Left ventricle myocardium superior (tissue), 1 donor: ENCODE measurements at regions not wholly inside any gene's neighbourhood (a gene's known extent, or its start where the extent isn't known, plus 50 kb on each side); places are given as distances from the start of the nearest gene placed in this dataset.

Experiments used
- ATAC-seq: fragments of 200-7000 bp; cut with Tn5 transposase; one replicate; pipeline ENCODE4 v1.9.1; 2020; ENCODE audit warnings: mild to moderate bottlenecking, moderate library complexity
- DNase-seq: peaks from one replicate; pipeline ENCODE4 v3.0.0-alpha.2; 2020
- intact Hi-C: fragments of 100-400 bp; cut with micrococcal nuclease; formaldehyde crosslinking; loops from one replicate; pipeline ENCODE4 v1.11.0; 2022
- donor health status: DM: no; HTN: yes; CAD: no; lungs with severe emphysema.

- DNase-seq = no peak
- intact Hi-C loops = no loop called here
- ATAC-seq = no peak
Measured at GRCh38 chr12:42855362-42855950, 265.9 kb upstream of the PRICKLE1 start.

GRCh38 chr12:42854826-42855225 is 265.3 kb upstream of the PRICKLE1 start:
- intact Hi-C loops = no loop called here
- DNase-seq = no peak
- no peak for ATAC-seq

GRCh38 chr12:42854208-42854607 is 264.7 kb upstream of the PRICKLE1 start:
- no peak for ATAC-seq
- DNase-seq = no peak
- intact Hi-C loops = no loop called here

GRCh38 chr12:42853370-42854140 is 264.0 kb upstream of the PRICKLE1 start:
- DNase-seq (no peak), ATAC-seq (no peak)
- intact Hi-C loops = no loop called here

GRCh38 chr12:42846782-42847181 is 257.2 kb upstream of the PRICKLE1 start:
- DNase-seq (no peak), ATAC-seq (no peak)
- intact Hi-C loops = no loop called here

GRCh38 chr12:42834062-42834461 is 244.5 kb upstream of the PRICKLE1 start:
- no peak for ATAC-seq
- intact Hi-C loops = no loop called here
- DNase-seq = no peak

GRCh38 chr12:42828836-42829235 is 239.3 kb upstream of the PRICKLE1 start:
- intact Hi-C loops = no loop called here
- no peak for DNase-seq
- ATAC-seq = no peak

- intact Hi-C loops = no loop called here
- ATAC-seq (no peak), DNase-seq (no peak)
Measured at GRCh38 chr12:42824327-42824726, 234.8 kb upstream of the PRICKLE1 start.

GRCh38 chr12:42823679-42824078 is 234.1 kb upstream of the PRICKLE1 start:
- DNase-seq (no peak), ATAC-seq (no peak)
- intact Hi-C loops = no loop called here

- no peak for DNase-seq
- ATAC-seq = no peak
- intact Hi-C loops = no loop called here
Measured at GRCh38 chr12:42819846-42820245, 230.3 kb upstream of the PRICKLE1 start.

- DNase-seq (no peak), ATAC-seq (no peak)
- intact Hi-C loops = no loop called here
Measured at GRCh38 chr12:42815068-42815467, 225.5 kb upstream of the PRICKLE1 start.

- intact Hi-C loops = no loop called here
Measured at GRCh38 chr12:42812871-42813270, 223.3 kb upstream of the PRICKLE1 start.

GRCh38 chr12:42812086-42812485 is 222.5 kb upstream of the PRICKLE1 start:
- intact Hi-C loops = no loop called here

More at GRCh38 chr12:42812871-42813270, 223.3 kb upstream of the PRICKLE1 start:
- ATAC-seq = no peak
- DNase-seq = no peak

GRCh38 chr12:42810006-42810405 is 220.5 kb upstream of the PRICKLE1 start:
- ATAC-seq (no peak), DNase-seq (no peak)
- intact Hi-C loops = no loop called here

More at GRCh38 chr12:42812086-42812485, 222.5 kb upstream of the PRICKLE1 start:
- no peak for ATAC-seq
- DNase-seq = no peak

GRCh38 chr12:42809226-42809625 is 219.7 kb upstream of the PRICKLE1 start:
- no peak for ATAC-seq
- DNase-seq = no peak
- intact Hi-C loops = no loop called here

GRCh38 chr12:42807766-42808165 is 218.2 kb upstream of the PRICKLE1 start:
- no peak for ATAC-seq
- no peak for DNase-seq
- intact Hi-C loops = no loop called here

- intact Hi-C loops = no loop called here
- DNase-seq (no peak), ATAC-seq (no peak)
Measured at GRCh38 chr12:42807251-42807650, 217.7 kb upstream of the PRICKLE1 start.

- no peak for DNase-seq
- intact Hi-C loops = no loop called here
Measured at GRCh38 chr12:42804928-42805327, 215.4 kb upstream of the PRICKLE1 start.

GRCh38 chr12:42802785-42803189 is 213.2 kb upstream of the PRICKLE1 start:
- intact Hi-C loops = no loop called here
- ATAC-seq (no peak), DNase-seq (no peak)

More at GRCh38 chr12:42804928-42805327, 215.4 kb upstream of the PRICKLE1 start:
- ATAC-seq = no peak

- DNase-seq = no peak
- no peak for ATAC-seq
- intact Hi-C loops = no loop called here
Measured at GRCh38 chr12:42801271-42801670, 211.7 kb upstream of the PRICKLE1 start.

GRCh38 chr12:42799966-42800365 is 210.4 kb upstream of the PRICKLE1 start:
- intact Hi-C loops = no loop called here
- ATAC-seq (no peak), DNase-seq (no peak)
